Breast epithelium (tissue), 4 donors: ENCODE measurements at regions not wholly inside any gene's neighbourhood (a gene's known extent, or its start where the extent isn't known, plus 50 kb on each side); places are given as distances from the start of the nearest gene placed in this dataset.
"Not testable (repeated sequence)": the region's sequence is repeated elsewhere in the genome, so short reads cannot be mapped to it uniquely, and the experiment has no call there.

ENCODE experiments used
- DNase-seq, 2 donors: peaks; one replicate each; pipeline ENCODE4 v3.0.0-alpha.2; 2019; ENCODE audit warnings: low spot score in 2 of 2
- H3K27ac ChIP-seq, 2 donors: fragments of 200-600 bp; sonication (generic) in 1 of 2; one replicate each; pipeline ENCODE4 v1.5.1; 2016 to 2019; ENCODE audit warnings: mild to moderate bottlenecking in 1 of 2
- H3K27me3 ChIP-seq, 2 donors: fragments of 200-600 bp; sonication (generic) in 1 of 2; one replicate each; pipeline versions ENCODE4 v1.5.1 to v1.6.0; 2017 to 2019; ENCODE audit warnings: control low read depth in 1 of 2, mild to moderate bottlenecking in 1 of 2
- H3K36me3 ChIP-seq: fragments of 200-600 bp; one replicate; pipeline ENCODE4 v1.5.1; 2019
- H3K4me1 ChIP-seq, 2 donors: fragments of 200-600 bp; sonication (generic); one replicate each; pipeline ENCODE4 v1.5.1; 2016 to 2019; ENCODE audit warnings: control low read depth in 1 of 2
- H3K4me3 ChIP-seq, 3 donors: fragments of 200-600 bp; sonication (generic); 1 replicate in 2 of 3; 2 replicates in 1 of 3; pipeline ENCODE4 v1.5.1; 2016 to 2019; ENCODE audit warnings: mild to moderate bottlenecking in 3 of 3, moderate library complexity in 2 of 3
- H3K9me3 ChIP-seq, 2 donors: fragments of 200-600 bp; sonication (generic) in 1 of 2; one replicate each; pipeline ENCODE4 v1.5.1; 2016 to 2019; ENCODE audit warnings: control low read depth in 1 of 2
- POLR2A ChIP-seq: fragments of 450-650 bp; IDR thresholded peaks from one replicate; pipeline ENCODE4 v1.6.1; 2016; ENCODE audit warnings: antibody characterized with exemption, mild to moderate bottlenecking, moderate library complexity
- POLR2AphosphoS5 ChIP-seq, 3 donors: sonication (generic); formaldehyde crosslinking; IDR thresholded peaks; one replicate each; pipeline ENCODE4 v1.6.1; 2017; ENCODE audit warnings: antibody characterized with exemption in 3 of 3
- intact Hi-C: fragments of 100-400 bp; cut with DNase I; formaldehyde crosslinking; loops from one replicate; pipeline ENCODE4 v1.15.1; 2023; ENCODE audit warnings: low total_unique reads
- TF ChIP-seq, protein P1 (sequence below), 3 donors: fragments of 450-650 bp; IDR thresholded peaks; one replicate each; pipeline ENCODE4 v1.5.1; 2016 to 2017; ENCODE audit warnings: antibody characterized with exemption in 3 of 3, mild to moderate bottlenecking in 3 of 3, moderate library complexity in 3 of 3

DNA sequence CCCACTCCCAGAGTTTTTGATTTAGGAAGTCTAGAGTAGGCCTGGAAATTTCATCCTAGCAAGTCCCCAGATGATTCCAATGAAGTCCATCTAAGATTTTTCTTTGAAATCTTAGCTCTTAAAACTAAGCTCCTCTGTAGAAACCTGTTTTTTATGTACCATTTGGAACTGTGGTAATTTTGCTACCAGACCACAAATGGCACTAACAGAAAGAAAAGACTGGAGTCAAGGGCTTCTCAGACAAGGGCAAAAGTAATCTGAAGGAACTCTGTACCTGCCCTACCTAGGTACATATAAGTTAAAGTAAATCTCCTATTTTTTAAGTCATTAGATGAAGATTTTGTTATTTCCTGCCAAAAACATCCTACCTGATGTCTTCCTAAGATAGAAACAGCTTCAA is 155.0 kb upstream of the HTR1E start:
- TF ChIP-seq POLR2AphosphoS5 (IDR thresholded peaks at IDR 0.05): no peak
- TF ChIP-seq, protein P1, sequence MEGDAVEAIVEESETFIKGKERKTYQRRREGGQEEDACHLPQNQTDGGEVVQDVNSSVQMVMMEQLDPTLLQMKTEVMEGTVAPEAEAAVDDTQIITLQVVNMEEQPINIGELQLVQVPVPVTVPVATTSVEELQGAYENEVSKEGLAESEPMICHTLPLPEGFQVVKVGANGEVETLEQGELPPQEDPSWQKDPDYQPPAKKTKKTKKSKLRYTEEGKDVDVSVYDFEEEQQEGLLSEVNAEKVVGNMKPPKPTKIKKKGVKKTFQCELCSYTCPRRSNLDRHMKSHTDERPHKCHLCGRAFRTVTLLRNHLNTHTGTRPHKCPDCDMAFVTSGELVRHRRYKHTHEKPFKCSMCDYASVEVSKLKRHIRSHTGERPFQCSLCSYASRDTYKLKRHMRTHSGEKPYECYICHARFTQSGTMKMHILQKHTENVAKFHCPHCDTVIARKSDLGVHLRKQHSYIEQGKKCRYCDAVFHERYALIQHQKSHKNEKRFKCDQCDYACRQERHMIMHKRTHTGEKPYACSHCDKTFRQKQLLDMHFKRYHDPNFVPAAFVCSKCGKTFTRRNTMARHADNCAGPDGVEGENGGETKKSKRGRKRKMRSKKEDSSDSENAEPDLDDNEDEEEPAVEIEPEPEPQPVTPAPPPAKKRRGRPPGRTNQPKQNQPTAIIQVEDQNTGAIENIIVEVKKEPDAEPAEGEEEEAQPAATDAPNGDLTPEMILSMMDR (IDR thresholded peaks at IDR 0.05): no peak
- TF ChIP-seq POLR2A: no peak
- Histone ChIP-seq H3K36me3 (no peaks in the 10 kb centered on the region), H3K4me1 (no peaks in the 10 kb centered on the region)

DNA sequence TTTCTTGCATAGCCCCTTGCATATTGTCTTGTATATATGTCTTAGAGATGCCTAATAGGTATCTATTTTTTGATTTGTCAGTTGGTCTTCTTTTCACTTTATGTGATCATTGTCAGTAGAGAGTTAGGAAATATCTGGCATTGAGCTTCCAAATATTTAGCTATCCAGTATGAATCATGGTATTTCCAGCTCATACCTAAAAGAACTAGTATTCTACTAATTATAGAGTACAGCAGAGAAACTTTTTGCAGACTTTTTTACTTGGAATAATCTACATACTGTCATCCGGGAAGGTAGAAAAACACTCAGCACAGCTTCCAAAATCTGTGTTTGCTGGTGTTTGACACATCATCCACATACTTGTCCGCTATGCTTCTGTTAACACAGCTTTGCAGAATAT is 156.4 kb upstream of the HTR1E start:
- no peak overlapping the region for H3K4me3 ChIP-seq
- no peaks in the 10 kb centered on the region for H3K9me3 ChIP-seq
- H3K36me3 ChIP-seq: no peaks in the 10 kb centered on the region
- no peaks in the 10 kb centered on the region for H3K4me1 ChIP-seq
- no peak overlapping the region for H3K27ac ChIP-seq
- no peak for DNase-seq
- intact Hi-C loops: no loop called here
- H3K27me3 ChIP-seq: no peaks in the 10 kb centered on the region
- no peak for TF ChIP-seq POLR2A
- no peak for TF ChIP-seq POLR2AphosphoS5 (IDR thresholded peaks at IDR 0.05)
- TF ChIP-seq, protein P1 (IDR thresholded peaks at IDR 0.05): no peak

More for the DNA sequence above, 155.0 kb upstream of the HTR1E start:
- Histone ChIP-seq H3K27me3 (no peaks in the 10 kb centered on the region), H3K4me3 (no peak overlapping the region), H3K27ac (no peak overlapping the region), H3K9me3 (no peaks in the 10 kb centered on the region)
- intact Hi-C loops: no loop called here
- no peak for DNase-seq

DNA sequence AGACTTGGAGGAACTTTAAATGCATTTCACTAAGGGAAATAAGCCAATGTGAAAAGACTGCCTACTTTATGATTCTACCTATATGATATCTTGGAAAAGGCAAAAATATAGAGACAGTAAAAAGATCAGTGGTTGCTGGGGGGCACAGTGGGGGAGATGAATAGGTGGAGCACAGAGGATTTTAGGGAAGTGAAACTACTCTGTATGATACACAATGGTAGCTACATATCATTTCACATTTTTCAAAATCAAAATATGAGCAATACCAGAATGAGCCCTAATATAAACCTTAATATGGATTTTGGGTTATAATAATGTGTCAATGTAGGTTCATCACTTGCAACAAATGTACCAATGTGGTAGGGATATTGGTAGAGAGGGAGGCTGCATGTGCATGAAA is 161.4 kb upstream of the HTR1E start:
- H3K9me3 ChIP-seq: no peaks in the 10 kb centered on the region
- no peaks in the 10 kb centered on the region for H3K27me3 ChIP-seq
- H3K4me3 ChIP-seq: no peak overlapping the region
- no peak overlapping the region for H3K27ac ChIP-seq
- no peaks in the 10 kb centered on the region for H3K36me3 ChIP-seq
- no peaks in the 10 kb centered on the region for H3K4me1 ChIP-seq
- DNase-seq: no peak
- intact Hi-C loops: no loop called here
- TF ChIP-seq POLR2AphosphoS5 (IDR thresholded peaks at IDR 0.05): no peak
- TF ChIP-seq, protein P1 (IDR thresholded peaks at IDR 0.05): no peak

DNA sequence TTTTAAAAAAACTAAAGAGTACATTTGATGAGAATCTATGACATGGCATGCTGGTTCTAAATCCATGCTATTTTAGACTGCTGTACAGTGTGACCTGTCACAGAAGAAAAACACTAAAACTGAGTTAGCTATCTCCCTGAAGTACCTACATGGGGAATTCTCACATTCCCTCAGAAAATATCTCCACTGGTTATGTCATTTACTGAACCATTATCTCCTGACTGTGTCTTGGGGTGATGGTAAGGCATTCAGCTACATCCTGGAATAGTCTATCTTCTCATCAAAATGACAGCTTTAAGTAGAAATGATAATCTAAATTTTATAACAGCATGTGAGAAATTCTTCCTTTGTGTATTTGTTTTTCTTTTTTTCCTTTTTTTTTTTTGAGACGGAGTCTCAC is 172.1 kb upstream of the HTR1E start:
- no peak for DNase-seq
- no peaks in the 10 kb centered on the region for H3K4me1 ChIP-seq
- no peak for TF ChIP-seq POLR2A
- TF ChIP-seq POLR2AphosphoS5 (IDR thresholded peaks at IDR 0.05): no peak
- peaks cover 1 to 3% of the 10 kb centered on the region in 2 donors for H3K9me3 ChIP-seq
- H3K27ac ChIP-seq: no peak overlapping the region
- H3K36me3 ChIP-seq: no peaks in the 10 kb centered on the region
- H3K4me3 ChIP-seq: no peak overlapping the region
- H3K27me3 ChIP-seq: no peaks in the 10 kb centered on the region
- intact Hi-C loops: no loop called here

DNA sequence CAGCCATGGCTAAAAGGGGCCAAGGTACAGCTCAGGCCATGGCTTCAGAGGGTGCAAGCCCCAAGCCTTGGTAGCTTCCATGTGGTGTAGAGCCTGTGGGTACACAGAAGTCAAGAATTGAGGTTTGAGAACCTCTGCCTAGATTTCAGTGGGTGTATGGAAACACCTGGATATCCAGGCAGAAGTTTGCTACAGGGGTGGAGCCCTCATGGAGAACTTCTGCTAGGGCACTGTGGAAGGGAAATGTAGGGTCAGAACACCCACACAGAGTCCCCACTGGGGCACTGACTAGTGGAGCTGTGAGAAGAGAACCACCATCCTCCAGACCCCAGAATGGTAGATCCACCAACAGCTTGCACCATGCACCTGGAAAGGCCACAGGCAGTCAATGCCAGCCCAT is 177.4 kb upstream of the HTR1E start:
- H3K27ac ChIP-seq, H3K4me1 ChIP-seq, H3K36me3 ChIP-seq, H3K27me3 ChIP-seq, intact Hi-C loops, H3K4me3 ChIP-seq, DNase-seq: not testable (repeated sequence)
- H3K9me3 ChIP-seq: peaks cover 10 to 14% of the 10 kb centered on the region in 2 donors

DNA sequence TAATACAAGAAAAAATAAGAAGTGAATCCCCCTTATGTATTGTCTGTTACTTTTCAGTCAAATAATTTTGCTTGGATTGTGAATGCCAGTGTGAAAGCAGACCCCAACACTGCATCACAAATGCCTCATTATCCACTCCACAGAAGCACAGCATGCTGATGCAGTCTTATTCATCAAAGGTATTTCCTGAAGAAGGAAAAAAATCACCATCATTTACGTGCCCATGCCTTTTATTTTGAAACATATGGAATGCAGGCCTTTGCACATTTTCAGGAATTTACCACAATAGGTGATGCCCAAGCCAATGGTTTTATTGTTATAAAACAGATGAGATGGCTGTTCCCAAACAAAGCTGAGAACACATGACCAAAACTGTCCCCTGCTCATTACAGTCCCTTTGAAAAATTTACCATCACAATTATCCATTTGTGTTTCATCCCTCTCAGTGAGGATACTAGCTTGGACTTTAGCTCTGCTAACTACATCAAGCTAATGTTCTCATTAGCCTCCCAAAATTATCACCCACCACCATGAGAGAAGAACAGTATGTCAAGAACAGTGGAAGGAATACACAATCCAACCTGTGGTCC is 180.6 kb upstream of the HTR1E start:
- Histone ChIP-seq H3K4me3 (no peak overlapping the region), H3K27ac (no peak overlapping the region), H3K9me3 (peaks cover 10 to 14% of the 10 kb centered on the region in 2 donors), H3K36me3 (no peaks in the 10 kb centered on the region), H3K4me1 (no peaks in the 10 kb centered on the region), H3K27me3 (no peaks in the 10 kb centered on the region)
- no peak for DNase-seq
- TF ChIP-seq, protein P1 (IDR thresholded peaks at IDR 0.05): no peak
- TF ChIP-seq POLR2A (no peak), POLR2AphosphoS5 (IDR thresholded peaks at IDR 0.05) (no peak)
- intact Hi-C loops: no loop called here
